Stimulated activated naive CD8-positive, alpha-beta T cell treated with anti-CD3 and anti-CD28 coated beads, Interleukin-15, Interleukin-2, amounts not matched to agents 100 ng/mL and 50 ng/mL, for 24 hours (primary cell): ENCODE measurements at regions not wholly inside any gene's neighbourhood (a gene's known extent, or its start where the extent isn't known, plus 50 kb on each side); places are given as distances from the start of the nearest gene placed in this dataset.
"Not testable (repeated sequence)": the region's sequence is repeated elsewhere in the genome, so short reads cannot be mapped to it uniquely, and the experiment has no call there.

ENCODE experiments used
- H3K27ac Mint-ChIP-seq: one replicate; pipeline ENCODE4 v1.8.0; 2021; ENCODE audit warnings: mild to moderate bottlenecking, mixed read lengths
- H3K27me3 Mint-ChIP-seq: one replicate; pipeline ENCODE4 v1.8.0; 2021; ENCODE audit warnings: mixed read lengths
- H3K36me3 Mint-ChIP-seq: one replicate; pipeline ENCODE4 v1.8.0; 2021; ENCODE audit warnings: low read depth, mixed read lengths
- H3K4me1 Mint-ChIP-seq: one replicate; pipeline ENCODE4 v1.8.0; 2021; ENCODE audit warnings: low read depth, mixed read lengths
- H3K4me3 Mint-ChIP-seq: one replicate; pipeline ENCODE4 v1.8.0; 2021; ENCODE audit warnings: mild to moderate bottlenecking, mixed read lengths
- H3K9me3 Mint-ChIP-seq: one replicate; pipeline ENCODE4 v1.8.0; 2021; ENCODE audit warnings: mixed read lengths

DNA sequence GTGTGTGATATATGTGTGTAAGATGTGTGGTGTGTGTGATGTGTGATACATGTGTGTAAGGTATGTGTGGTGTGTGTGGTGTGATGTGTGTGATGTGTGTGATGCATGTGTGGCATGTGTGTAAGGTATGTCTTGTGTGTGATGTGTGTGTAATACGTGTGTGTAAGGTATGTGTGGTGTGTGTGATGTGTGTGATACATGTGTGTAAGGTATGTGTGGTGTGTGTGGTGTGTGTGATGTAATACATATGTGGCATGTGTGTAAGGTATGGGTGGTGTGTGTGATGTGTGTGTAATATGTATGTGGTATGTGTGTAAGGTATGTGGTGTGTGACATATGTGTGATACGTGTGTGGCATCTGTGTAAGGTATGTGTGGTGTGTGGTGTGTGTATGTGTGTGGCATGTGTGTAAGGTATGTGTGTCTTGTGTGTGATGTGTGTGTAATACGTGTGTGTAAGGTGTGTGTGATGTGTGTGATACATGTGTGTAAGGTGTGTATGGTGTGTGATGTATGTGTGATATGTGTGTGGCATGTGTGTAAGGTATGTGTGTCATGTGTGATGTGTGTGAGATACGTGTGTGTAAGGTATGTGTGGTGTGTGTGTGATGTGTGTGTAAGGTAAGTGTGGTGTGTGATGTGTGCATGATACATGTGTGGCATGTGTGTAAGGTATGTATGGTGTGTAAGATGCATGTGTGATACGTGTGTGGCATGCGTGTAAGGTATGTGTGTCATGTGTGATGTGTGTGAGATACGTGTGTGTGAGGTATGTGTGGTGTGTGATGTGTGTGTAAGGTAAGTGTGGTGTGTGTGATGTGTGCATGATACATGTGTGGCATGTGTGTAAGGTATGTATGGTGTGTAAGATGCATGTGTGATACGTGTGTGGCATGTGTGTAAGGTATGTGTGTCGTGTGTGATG lies 126.9 kb downstream of the COPS8 start:
- H3K27me3 Mint-ChIP-seq, result peaks cover 18% of the 10 kb centered on the region
- H3K9me3 Mint-ChIP-seq, H3K4me1 Mint-ChIP-seq, H3K27ac Mint-ChIP-seq, H3K36me3 Mint-ChIP-seq, H3K4me3 Mint-ChIP-seq: not testable (repeated sequence)

DNA sequence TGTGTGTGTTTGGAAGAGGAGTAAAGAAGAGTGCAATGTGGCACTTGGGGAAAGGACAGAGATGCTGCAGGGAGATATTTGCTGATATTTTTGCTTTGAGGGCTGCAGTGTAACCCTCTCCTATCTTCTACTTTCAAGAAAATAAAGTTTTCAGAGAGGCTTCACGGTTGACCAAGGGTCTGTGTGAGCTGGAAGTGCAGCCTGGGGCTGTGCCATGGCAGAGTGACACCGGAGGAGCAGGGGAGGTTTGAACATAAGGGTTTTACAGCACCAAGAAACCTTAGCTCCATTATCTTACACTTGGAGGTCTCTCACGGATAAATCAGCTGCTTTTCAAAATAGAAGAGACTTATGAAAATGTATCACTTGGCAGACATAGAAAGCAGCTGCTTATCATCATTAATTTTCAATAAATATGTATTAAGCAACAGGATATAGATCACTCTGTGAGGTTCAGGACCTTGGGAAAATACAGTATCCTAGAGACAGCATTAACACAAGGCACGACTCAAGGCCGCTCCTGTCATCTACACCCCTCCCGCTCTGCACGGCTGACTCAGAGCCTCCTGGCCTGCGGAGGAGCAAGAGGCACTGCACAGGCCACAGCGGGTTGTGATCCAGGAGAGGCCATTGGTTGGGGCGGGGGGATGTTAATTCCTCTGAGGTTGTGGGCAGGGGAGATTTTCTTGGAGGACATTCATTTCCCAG lies 127.8 kb downstream of the COPS8 start:
- H3K4me3 Mint-ChIP-seq, result no peak overlapping the region
- H3K27me3 Mint-ChIP-seq, result peaks cover 10% of the 10 kb centered on the region
- H3K36me3 Mint-ChIP-seq, result no peaks in the 10 kb centered on the region
- H3K27ac Mint-ChIP-seq, result no peak overlapping the region
- no peaks in the 10 kb centered on the region for H3K9me3 Mint-ChIP-seq
- no peaks in the 10 kb centered on the region for H3K4me1 Mint-ChIP-seq

DNA sequence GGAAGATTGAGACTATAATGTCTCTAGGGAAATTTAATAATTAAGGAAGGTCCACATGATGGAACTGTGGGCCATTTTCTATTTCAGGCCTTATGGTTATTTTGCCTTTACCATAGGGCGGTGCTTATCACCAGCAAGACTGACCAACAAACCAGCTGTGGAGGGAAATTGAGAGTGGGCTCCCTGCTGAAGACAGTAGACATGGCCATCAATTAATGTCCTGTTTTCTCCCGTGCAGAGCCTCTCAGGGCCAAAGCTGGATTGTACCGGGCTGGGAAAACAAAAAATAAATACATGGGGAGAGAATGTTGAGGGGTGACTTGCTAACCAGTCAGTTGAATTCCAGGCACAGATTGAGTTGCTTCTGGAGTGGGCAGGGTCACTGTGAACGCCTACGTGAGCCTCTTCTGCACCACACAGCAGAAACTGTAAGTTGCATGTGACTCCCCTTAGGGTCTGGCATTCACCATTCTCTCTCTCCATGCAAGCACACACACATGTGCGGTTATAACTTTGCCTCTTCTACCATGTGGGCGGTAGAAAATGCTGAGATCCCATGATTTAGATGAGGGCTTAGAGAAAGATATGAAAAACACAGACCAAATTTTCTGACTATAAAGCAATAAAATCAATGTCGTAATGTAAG lies 128.5 kb downstream of the COPS8 start:
- Mint-ChIP-seq H3K27ac (no peak overlapping the region), H3K27me3 (peaks cover 12% of the 10 kb centered on the region), H3K36me3 (no peaks in the 10 kb centered on the region), H3K9me3 (no peaks in the 10 kb centered on the region), H3K4me1 (no peaks in the 10 kb centered on the region), H3K4me3 (no peak overlapping the region)

DNA sequence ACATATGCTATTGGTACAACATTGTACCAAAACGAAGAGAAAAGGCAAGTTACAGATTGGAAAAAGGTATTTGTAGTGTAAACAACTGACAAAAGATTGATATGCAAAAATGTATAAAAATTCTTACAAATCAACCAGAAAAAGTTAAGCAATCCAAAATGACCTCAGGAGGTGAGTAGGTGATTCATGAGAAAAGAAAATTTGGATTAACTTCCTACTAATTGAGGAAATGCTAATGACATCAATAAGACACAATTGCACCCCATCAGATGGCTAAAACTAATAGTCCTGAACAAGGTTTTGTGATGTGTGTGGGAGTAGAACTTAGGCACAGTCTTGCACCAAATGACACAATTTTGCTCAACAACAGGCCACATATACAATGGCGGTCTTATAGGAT lies 129.3 kb downstream of the COPS8 start:
- Mint-ChIP-seq H3K27ac (no peak overlapping the region), H3K27me3 (peaks cover 15% of the 10 kb centered on the region), H3K9me3 (no peaks in the 10 kb centered on the region), H3K4me3 (no peak overlapping the region), H3K4me1 (no peaks in the 10 kb centered on the region), H3K36me3 (no peaks in the 10 kb centered on the region)

DNA sequence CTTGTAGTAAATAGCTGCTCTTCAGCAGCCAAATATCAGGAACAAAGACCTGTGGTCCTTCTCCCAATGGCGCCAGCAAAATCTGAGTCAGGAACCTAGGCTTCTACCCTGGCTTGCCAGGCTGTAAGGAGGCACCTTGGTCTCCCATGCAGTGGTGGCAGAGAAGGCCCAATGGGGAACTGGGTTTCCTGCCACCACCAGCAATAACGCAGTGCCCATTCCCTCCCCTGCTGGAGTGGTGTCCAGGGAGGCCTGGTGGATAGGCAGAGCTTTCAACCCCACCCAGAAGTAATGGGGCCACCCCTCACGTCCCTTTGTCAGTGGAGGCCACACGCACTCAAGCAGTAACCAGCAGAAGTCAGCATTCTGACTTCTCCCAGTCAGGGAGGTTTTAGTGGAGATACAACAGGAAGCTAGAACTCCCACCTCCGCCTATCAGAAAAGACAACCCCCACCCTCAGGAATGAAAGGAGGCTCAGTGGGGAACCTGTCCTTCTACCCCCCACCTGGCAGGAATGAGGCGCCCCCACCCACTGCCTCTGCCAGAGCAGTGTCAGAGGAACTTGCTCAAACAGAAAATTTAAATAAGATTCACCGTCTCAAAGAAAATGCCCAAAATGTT lies 132.4 kb downstream of the COPS8 start:
- H3K4me1 Mint-ChIP-seq, result no peaks in the 10 kb centered on the region
- no peak overlapping the region for H3K27ac Mint-ChIP-seq
- H3K36me3 Mint-ChIP-seq, result no peaks in the 10 kb centered on the region
- peaks cover 30% of the 10 kb centered on the region for H3K27me3 Mint-ChIP-seq
- no peak overlapping the region for H3K4me3 Mint-ChIP-seq
- no peaks in the 10 kb centered on the region for H3K9me3 Mint-ChIP-seq

DNA sequence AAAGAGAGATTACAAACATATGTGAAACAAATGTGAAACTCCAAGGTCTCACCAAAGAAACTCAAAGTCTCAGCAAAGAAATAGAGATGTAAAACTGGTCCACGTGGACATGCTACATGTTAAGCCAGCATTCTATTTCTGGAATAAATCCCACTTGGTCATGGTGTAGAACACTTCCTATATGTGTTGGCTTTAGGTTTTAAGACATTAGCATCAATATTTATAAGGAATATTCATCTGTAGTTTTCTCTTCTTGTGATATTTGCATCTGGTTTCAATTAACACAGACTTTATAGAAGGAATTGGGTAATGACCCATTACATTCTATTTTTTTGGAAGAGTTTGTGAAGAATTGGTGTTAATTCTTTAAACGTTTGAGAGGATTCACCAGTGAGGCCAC lies 133.1 kb downstream of the COPS8 start:
- no peaks in the 10 kb centered on the region for H3K9me3 Mint-ChIP-seq
- H3K4me3 Mint-ChIP-seq, result no peak overlapping the region
- no peaks in the 10 kb centered on the region for H3K36me3 Mint-ChIP-seq
- H3K27me3 Mint-ChIP-seq, result peaks cover 31% of the 10 kb centered on the region
- H3K27ac Mint-ChIP-seq, result no peak overlapping the region
- no peaks in the 10 kb centered on the region for H3K4me1 Mint-ChIP-seq

DNA sequence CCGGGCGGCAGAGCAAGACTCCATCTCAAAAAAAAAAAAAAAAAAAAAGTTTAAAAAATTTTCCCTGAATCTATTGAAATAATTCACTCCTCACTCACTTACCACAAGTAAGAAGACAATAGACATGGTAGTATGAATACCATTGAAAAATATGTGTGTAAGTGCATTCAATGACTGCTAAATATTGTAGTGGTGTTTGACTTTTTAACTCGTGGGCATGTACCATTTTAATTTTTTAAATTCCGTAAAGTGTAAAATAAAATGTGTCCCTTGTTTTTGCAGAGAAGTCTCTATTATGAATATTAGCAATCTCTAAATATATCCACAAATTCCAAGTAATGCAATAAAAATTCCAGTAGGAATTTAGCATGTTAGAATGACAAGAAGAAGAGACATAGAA lies 134.1 kb downstream of the COPS8 start:
- no peaks in the 10 kb centered on the region for H3K9me3 Mint-ChIP-seq
- no peak overlapping the region for H3K4me3 Mint-ChIP-seq

DNA sequence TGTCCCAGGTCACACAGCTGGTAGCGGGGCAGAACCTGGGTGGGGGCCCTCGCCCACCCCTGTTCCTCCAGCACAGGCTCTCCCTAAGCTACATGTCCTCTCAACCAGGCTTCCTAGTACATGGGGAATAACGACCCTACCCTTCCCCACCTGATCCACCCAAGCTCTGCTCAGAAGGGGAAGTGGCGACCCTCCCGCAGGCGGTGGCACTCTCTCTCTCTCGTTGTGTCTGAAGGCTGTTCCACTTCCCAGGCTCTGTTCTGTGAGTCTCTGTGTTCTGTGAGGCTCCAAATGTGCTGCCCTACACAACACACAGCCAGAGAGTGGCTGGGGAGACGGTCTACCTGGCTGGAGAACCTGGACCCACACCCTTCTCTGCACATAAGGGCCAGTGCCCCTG lies 135.8 kb downstream of the COPS8 start:
- no peaks in the 10 kb centered on the region for H3K4me1 Mint-ChIP-seq
- H3K27ac Mint-ChIP-seq, result no peak overlapping the region
- no peaks in the 10 kb centered on the region for H3K9me3 Mint-ChIP-seq
- peaks cover 41% of the 10 kb centered on the region for H3K27me3 Mint-ChIP-seq
- H3K4me3 Mint-ChIP-seq, result no peak overlapping the region
- no peaks in the 10 kb centered on the region for H3K36me3 Mint-ChIP-seq

More for the DNA sequence above, 134.1 kb downstream of the COPS8 start:
- Mint-ChIP-seq H3K27me3 (peaks cover 35% of the 10 kb centered on the region), H3K27ac (no peak overlapping the region), H3K4me1 (no peaks in the 10 kb centered on the region), H3K36me3 (no peaks in the 10 kb centered on the region)

DNA sequence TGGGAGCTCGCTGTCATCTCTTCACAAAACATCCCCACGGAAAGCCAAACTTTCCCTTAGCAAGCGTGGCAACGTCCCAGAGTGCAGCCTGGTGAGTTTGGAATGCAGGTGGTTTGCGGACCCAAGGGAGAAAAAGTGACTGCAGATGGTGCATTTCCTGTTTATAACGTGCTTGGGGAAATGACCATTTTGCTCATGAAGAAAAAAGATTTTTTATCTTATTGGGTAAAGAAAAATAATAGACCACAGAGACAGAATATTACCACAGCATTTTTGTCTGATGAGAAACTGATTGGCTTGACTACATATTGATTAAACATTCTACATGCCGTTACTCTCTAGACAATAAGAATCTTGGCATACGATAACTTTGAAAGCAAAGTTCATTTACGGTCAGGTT lies 136.5 kb downstream of the COPS8 start:
- Mint-ChIP-seq H3K4me1 (peaks cover 4% of the 10 kb centered on the region), H3K27ac (no peak overlapping the region), H3K9me3 (no peaks in the 10 kb centered on the region), H3K4me3 (no peak overlapping the region), H3K27me3 (peaks cover 41% of the 10 kb centered on the region), H3K36me3 (no peaks in the 10 kb centered on the region)

DNA sequence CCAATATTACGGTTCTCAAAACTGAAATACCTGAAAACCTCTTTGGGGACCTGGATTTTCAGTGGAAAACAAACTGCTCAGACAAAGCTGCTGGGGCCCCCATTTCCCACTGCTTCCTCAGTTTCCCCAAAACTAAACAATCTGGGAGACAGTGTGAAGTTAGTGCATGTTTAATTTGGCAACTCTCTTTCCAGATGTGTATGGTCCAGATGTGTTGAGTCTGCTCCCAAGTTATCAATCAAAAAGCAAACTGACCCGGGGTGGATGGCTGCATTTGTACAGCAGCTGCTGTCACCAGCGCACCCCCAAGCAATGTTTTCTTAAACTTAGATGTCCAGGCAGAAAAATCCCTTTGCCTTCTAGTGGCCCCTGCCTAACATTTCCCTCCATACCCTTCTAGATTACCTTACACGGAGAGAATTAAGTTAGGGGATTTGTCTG lies 136.9 kb downstream of the COPS8 start:
- H3K4me1 Mint-ChIP-seq, result peaks cover 8% of the 10 kb centered on the region
- H3K27me3 Mint-ChIP-seq, result peaks cover 41% of the 10 kb centered on the region
- no peak overlapping the region for H3K4me3 Mint-ChIP-seq
- H3K36me3 Mint-ChIP-seq, result no peaks in the 10 kb centered on the region
- H3K27ac Mint-ChIP-seq, result no peak overlapping the region
- no peaks in the 10 kb centered on the region for H3K9me3 Mint-ChIP-seq

DNA sequence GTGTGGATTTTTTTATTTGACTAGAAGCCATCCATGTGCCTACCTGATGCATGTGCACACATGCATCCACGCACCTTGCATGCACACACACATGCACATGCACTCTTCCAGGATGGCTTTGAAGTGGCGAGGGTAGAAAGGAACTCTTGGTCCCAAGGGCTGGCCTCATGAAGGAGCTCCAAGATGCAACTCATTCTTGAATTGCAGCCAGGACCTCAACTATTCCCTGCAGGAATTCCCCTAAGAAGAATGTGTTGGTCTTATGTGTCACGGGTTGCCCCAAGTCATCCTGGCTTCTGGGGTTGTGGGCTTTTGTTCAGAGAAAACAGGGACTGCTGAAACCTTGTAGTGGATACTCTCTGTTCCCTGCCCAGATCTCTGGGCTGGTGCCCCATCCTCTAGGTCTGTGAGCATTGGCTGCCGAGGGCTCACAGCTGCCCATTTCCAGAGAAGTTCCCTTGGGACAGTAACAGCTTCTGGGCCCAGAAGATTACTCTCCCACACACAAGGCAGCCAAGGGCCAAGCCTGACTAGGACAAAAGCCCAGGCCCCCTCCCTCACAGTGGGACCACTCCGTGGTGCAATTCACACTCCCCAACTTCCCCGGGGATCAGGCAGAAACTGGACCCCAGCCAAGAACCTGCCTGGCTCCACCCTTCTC lies 137.6 kb downstream of the COPS8 start:
- Mint-ChIP-seq H3K36me3 (no peaks in the 10 kb centered on the region), H3K9me3 (no peaks in the 10 kb centered on the region), H3K27me3 (peaks cover 48% of the 10 kb centered on the region)

DNA sequence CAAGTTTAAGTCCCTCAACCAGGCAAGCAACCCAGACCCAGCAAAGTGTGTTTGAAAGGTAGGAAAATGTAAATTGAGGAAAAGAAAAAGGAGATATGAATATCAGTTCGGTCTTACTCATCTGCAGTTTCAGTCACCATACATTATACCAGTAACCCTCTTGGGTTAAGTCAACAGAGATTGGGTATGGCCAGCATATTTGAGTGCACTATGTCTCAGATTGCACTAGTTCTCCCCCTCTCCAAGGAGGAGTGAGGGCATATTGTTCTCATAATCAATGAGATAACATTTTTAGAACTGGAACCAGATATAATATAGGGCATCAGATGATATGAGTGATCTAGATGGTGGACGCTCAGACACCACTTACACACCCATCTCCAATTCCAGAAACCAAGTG lies 141.5 kb downstream of the COPS8 start:
- H3K4me1 Mint-ChIP-seq, result peaks cover 15% of the 10 kb centered on the region
- H3K27ac Mint-ChIP-seq, result no peak overlapping the region
- no peak overlapping the region for H3K4me3 Mint-ChIP-seq
- H3K36me3 Mint-ChIP-seq, result no peaks in the 10 kb centered on the region
- peaks cover under 1% of the 10 kb centered on the region for H3K9me3 Mint-ChIP-seq
- peaks cover 48% of the 10 kb centered on the region for H3K27me3 Mint-ChIP-seq

More for the DNA sequence above, 137.6 kb downstream of the COPS8 start:
- Mint-ChIP-seq H3K4me1 (peaks cover 15% of the 10 kb centered on the region), H3K4me3 (no peak overlapping the region), H3K27ac (no peak overlapping the region)

DNA sequence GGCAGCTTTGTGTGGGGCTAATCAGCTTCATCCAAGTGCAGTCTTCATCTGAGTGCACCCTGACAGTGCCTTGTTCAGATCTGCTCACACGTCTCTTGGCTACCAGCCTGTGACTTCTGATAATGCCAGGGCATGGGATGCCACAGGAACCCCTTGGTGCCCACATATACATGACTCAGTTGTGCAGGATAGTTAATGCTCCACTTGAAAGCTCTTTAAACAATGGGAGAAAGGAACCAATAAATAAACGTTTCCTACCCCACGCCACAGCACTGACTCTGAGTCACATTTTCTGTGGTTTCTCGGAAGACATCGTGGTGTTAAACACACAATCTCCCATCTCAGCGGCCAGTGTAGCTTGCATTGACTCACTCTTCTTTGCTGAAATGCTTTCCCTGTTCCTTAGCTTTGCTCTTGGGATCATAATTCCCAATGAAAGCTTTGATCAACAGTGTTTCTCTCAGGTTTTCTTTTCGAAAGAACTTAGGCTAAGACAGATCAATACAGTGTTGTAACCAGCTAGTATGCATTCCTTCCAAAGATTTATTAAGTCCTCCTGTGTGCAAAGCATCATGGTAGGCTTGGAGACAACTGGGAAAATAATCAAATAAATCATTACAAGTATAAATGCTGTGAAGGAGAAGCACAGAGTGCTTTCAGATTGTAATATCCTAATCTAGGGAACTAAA lies 142.0 kb downstream of the COPS8 start:
- peaks cover 4% of the 10 kb centered on the region for H3K9me3 Mint-ChIP-seq
- peaks cover 49% of the 10 kb centered on the region for H3K27me3 Mint-ChIP-seq
- peaks cover 15% of the 10 kb centered on the region for H3K4me1 Mint-ChIP-seq
- H3K4me3 Mint-ChIP-seq, result peak overlapping the region; percentile 31
- peak overlapping the region; percentile 76 for H3K27ac Mint-ChIP-seq
- no peaks in the 10 kb centered on the region for H3K36me3 Mint-ChIP-seq

DNA sequence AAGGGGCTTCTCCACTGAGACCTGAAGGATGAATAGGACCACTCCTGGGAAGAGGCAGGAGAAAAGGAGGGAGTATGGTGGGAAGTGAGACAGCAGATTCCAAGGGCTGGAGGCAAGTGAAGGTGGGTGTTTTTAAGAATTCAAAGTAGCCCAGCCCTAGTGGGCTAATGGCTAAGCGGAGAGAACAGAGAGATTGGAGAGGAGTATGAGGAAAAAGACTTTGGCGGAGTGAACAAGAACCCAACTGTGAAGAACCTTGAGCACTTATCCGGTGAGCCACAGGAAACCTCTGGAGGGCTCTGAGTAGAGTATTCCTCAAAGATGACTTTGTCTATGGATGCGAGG lies 142.6 kb downstream of the COPS8 start:
- H3K4me1 Mint-ChIP-seq, result peaks cover 15% of the 10 kb centered on the region
- H3K27ac Mint-ChIP-seq, result no peak overlapping the region
- H3K4me3 Mint-ChIP-seq, result no peak overlapping the region
- H3K9me3 Mint-ChIP-seq, result peaks cover 4% of the 10 kb centered on the region
- peaks cover 49% of the 10 kb centered on the region for H3K27me3 Mint-ChIP-seq
- H3K36me3 Mint-ChIP-seq, result no peaks in the 10 kb centered on the region
